Anterior cingulate cortex (tissue), 58 donors: ENCODE measurements at regions not wholly inside any gene's neighbourhood (a gene's known extent, or its start where the extent isn't known, plus 50 kb on each side); places are given as distances from the start of the nearest gene placed in this dataset.

Source experiments
- DNase-seq, 58 donors: peaks; one replicate each; lab custom pipeline; 2025; lab: John Stamatoyannopoulos, UW

DNA sequence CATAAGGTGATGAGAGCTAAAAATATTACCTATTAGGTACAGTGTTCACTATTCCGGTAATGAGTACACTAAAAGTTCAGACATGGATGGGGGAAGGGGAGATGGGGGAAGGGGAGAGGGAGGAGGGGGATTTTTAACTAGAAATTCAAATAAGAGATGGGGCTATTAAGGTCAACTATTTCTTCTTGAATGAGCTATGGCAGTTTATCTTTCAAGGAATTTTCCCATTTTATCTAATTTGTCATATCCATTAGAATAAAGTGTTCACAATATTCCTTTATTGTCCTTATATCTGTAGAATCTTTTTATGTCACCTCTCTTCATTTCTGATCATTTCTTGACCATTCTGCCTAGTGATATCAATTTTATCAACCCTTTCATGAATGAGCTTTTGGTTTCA lies 362.4 kb downstream of the SUCLA2 start:
- DNase-seq, result no peak

DNA sequence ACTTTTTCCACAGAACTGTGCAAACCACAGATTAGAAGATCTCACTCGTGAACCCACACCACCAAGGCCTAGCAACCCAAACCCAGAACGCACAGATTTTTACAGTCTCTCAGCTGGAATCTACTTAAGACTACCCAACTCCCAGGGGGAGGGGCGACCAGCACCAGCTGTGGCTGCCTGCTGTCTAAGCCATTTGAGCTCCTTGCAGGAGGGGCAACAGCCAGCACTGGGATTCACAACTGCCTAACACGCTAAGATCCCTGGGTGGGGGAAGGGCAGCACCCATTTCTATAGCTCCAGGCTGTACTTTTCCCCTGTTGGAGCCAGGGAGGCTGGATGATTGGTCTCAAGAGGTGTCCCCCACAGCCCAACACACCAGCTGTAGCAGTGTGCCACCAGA lies 368.8 kb downstream of the SUCLA2 start:
- no peak for DNase-seq

DNA sequence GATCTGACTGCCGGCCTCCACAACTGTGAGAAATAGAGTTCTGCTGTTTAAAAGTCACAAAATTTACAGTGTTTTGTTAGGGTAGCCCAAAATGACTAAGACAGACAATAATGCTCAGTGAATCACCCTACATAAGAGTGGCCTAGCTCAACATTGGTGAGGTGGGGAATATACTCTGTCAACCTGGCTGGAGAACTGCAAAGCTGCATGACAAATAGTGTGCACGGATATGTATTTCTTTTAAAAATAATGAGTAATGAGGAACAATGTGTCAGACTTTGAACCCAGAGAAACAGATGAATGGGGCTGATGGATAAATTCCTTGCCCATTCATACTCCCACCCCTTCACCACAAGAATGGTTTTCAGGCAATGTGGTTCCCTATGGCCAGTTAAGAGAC lies 372.4 kb downstream of the SUCLA2 start:
- no peak for DNase-seq

GRCh38 chr13:47623862-47624261 lies 377.2 kb downstream of the SUCLA2 start:
- no peak for DNase-seq

GRCh38 chr13:47621931-47622330 lies 379.1 kb downstream of the SUCLA2 start:
- no peak for DNase-seq

- no peak for DNase-seq
Observed at GRCh38 chr13:47611664-47612288, 389.3 kb downstream of the SUCLA2 start.

GRCh38 chr13:47610687-47611086 lies 390.4 kb downstream of the SUCLA2 start:
- no peak for DNase-seq

- no peak for DNase-seq
Observed at GRCh38 chr13:47603365-47603764, 397.7 kb downstream of the SUCLA2 start.

- DNase-seq, result no peak
Observed at GRCh38 chr13:47598340-47598911, 402.6 kb downstream of the SUCLA2 start.

DNA sequence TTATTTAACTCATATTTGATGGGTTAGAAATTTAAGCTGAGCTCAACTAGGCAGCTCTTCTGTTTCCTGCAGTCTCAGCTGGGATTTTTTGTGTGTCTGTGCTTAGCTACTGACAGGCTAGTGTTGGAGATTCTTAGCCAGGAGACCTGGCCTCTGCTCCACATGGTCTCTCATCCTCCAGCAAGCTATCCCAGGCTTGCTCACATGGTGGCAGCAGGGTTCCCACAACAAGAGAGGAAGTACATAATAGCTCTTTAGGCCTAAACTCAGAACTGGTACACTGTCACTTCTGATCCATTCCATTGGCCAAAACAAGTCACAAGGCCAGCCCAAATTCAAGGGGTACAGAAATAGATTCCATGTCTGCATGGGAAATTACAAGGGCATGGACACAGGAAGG lies 406.2 kb downstream of the SUCLA2 start:
- no peak for DNase-seq

GRCh38 chr13:47592256-47592655 lies 408.8 kb downstream of the SUCLA2 start:
- no peak for DNase-seq

- DNase-seq, result no peak
Observed at GRCh38 chr13:47588676-47589075, 412.4 kb downstream of the SUCLA2 start.

DNA sequence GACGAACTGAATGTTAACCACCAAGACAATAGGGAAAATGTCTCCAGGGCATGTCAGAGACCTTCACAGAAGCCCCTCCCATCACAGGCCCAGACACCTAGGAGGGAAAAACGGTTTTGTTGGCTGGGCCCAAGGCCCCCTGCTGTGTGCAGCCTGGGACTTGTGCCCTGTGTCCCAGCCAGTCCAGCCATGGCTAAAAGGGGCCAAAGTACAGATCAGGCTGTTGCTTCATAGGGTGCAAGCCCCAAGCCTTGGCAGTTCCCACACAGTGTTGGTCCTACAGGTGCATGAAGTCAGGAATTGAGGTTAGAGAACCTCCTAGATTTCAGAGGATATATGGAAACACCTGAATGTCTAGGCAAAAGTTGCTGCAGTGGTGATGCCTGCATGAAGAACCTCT lies 428.7 kb downstream of the SUCLA2 start:
- no peak for DNase-seq

GRCh38 chr13:47564041-47564440 lies 437.0 kb downstream of the SUCLA2 start:
- DNase-seq, result no peak

GRCh38 chr13:47556703-47557102 lies 444.4 kb downstream of the SUCLA2 start:
- DNase-seq, result no peak

GRCh38 chr13:47555235-47555634 lies 445.8 kb downstream of the SUCLA2 start:
- DNase-seq, result no peak

DNA sequence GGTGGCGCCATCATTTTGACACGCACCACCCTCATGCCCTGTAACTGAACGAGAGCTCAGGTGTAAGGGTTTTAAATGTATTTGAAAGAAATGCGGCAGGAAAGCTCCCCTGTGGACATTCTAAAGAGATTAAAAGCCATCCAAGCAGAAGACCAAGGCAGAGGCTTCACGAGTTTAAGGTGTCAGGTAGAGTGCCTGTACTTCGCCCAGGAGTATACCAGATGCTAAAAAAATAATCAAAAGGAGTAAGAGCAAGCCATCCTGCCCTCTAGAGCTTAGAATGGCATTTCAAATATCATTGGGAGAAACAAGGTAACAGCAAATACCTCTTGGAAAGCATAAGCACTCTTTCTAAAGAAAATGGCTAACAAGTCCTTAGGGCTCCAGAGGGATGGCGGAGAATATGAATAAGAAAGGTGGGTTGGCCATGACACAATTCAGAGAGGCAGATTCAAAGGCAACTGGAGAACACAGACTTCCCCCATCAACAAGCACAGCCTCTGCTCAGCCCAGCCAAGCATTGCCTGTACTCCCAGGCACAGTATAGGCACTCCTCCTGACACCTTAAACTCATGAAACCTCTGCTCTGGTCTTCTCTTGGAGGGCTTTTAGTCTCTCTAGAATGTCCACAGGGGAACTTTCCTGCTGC lies 447.6 kb downstream of the SUCLA2 start:
- DNase-seq, result no peak

- DNase-seq, result no peak
Observed at GRCh38 chr13:47549219-47549752, 451.8 kb downstream of the SUCLA2 start.

GRCh38 chr13:47548294-47548840 lies 452.7 kb downstream of the SUCLA2 start:
- no peak for DNase-seq

- no peak for DNase-seq
Observed at GRCh38 chr13:47546391-47547225, 454.5 kb downstream of the SUCLA2 start.
